ENCODE measurements at regions not wholly inside any gene's neighbourhood (a gene's known extent, or its start where the extent isn't known, plus 50 kb on each side); places are given as distances from the start of the nearest gene placed in this dataset.

DNA sequence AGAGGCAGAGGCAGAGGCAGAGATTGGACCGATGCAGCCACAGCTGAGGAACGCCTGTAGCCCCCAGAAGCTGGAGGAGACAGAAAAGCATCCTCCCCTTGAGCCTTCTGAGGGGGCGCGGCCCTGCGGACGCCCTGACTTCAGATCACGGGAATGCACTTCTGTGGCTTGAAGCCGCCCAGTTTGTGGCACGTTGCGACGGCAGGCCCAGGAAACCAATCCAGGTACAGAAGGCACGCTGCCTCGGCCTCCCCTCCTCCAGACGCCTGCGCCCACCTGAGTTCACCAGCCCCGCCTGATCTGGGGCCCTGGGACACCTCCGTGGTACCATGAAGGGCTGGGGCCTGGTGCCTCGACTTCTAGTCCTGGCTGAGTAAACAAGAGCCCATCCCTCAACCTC lies 82.0 kb downstream of the NCOR2 start:
- no peaks in the 10 kb centered on the region for H3K9me2 ChIP-seq (replicated peaks; ENCODE audit: control insufficient read depth, low read length)
- peaks cover 18% of the 10 kb centered on the region; the same call in 1 of the 2 replicates for H3K36me3 ChIP-seq (ENCODE audit: control insufficient read depth, low read length)
- TF ChIP-seq, protein P1, sequence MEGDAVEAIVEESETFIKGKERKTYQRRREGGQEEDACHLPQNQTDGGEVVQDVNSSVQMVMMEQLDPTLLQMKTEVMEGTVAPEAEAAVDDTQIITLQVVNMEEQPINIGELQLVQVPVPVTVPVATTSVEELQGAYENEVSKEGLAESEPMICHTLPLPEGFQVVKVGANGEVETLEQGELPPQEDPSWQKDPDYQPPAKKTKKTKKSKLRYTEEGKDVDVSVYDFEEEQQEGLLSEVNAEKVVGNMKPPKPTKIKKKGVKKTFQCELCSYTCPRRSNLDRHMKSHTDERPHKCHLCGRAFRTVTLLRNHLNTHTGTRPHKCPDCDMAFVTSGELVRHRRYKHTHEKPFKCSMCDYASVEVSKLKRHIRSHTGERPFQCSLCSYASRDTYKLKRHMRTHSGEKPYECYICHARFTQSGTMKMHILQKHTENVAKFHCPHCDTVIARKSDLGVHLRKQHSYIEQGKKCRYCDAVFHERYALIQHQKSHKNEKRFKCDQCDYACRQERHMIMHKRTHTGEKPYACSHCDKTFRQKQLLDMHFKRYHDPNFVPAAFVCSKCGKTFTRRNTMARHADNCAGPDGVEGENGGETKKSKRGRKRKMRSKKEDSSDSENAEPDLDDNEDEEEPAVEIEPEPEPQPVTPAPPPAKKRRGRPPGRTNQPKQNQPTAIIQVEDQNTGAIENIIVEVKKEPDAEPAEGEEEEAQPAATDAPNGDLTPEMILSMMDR (IDR thresholded peaks at IDR 0.05; ENCODE audit: low read depth, low read length, poor library complexity, severe bottlenecking): no peak
- no peak for TF ChIP-seq EZH2phosphoT487 (IDR thresholded peaks at IDR 0.05; ENCODE audit: borderline replicate concordance, low read length)
- no peak overlapping the region for H3K4me2 ChIP-seq (ENCODE audit: low read length)
- H3K9me3 ChIP-seq (ENCODE audit: control insufficient read depth, insufficient read depth, low read length): no peaks in the 10 kb centered on the region
- peaks cover 15% of the 10 kb centered on the region for H3K4me1 ChIP-seq (ENCODE audit: control insufficient read depth, low read length)
- H3K27ac ChIP-seq (ENCODE audit: low read depth, low read length): no peak overlapping the region
- H4K20me1 ChIP-seq (ENCODE audit: control insufficient read depth, insufficient read depth, low read depth, low read length): no peaks in the 10 kb centered on the region
- H3K4me3 ChIP-seq (ENCODE audit: low read length): no peak overlapping the region
- no peaks in the 10 kb centered on the region for H3K79me2 ChIP-seq (ENCODE audit: control insufficient read depth, low read length)
- H3F3A ChIP-seq (ENCODE audit: control insufficient read depth, insufficient read depth): no peaks in the 10 kb centered on the region
- no peaks in the 10 kb centered on the region for H3K27me3 ChIP-seq (ENCODE audit: control insufficient read depth, low read length)

DNA sequence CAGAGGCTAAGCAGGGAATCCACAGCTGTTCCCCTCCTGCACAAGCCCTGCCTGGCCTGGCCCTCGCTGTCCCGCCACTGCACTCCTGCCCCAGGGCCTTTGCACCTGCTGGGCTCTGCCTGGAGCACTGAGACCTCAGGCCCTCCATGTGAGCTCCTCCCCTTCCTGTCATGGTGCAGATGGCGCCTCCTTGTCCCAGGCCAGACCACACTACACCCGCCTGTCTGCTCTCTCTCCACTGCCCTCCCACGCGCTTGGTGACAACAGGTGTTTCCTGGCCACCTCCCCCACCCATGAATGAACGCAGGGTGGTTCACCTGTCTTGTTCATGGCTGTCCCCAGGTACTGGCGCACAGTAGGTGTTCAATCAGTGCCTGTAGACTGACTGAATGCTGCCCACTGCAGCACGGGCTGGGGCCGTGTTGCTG lies 82.9 kb downstream of the NCOR2 start:
- Histone ChIP-seq H3K4me3 (ENCODE audit: low read length) (no peak overlapping the region), H4K20me1 (ENCODE audit: control insufficient read depth, insufficient read depth, low read depth, low read length) (no peaks in the 10 kb centered on the region), H3K36me3 (ENCODE audit: control insufficient read depth, low read length) (peaks cover 18% of the 10 kb centered on the region; the same call in 1 of the 2 replicates), H3F3A (ENCODE audit: control insufficient read depth, insufficient read depth) (no peaks in the 10 kb centered on the region), H3K9me2 (replicated peaks; ENCODE audit: control insufficient read depth, low read length) (no peaks in the 10 kb centered on the region), H3K9me3 (ENCODE audit: control insufficient read depth, insufficient read depth, low read length) (no peaks in the 10 kb centered on the region), H3K27me3 (ENCODE audit: control insufficient read depth, low read length) (no peaks in the 10 kb centered on the region), H3K79me2 (ENCODE audit: control insufficient read depth, low read length) (no peaks in the 10 kb centered on the region), H3K4me1 (ENCODE audit: control insufficient read depth, low read length) (peaks cover 16% of the 10 kb centered on the region), H3K27ac (ENCODE audit: low read depth, low read length) (no peak overlapping the region), H3K4me2 (ENCODE audit: low read length) (no peak overlapping the region)
- TF ChIP-seq, protein P1 (IDR thresholded peaks at IDR 0.05; ENCODE audit: low read depth, low read length, poor library complexity, severe bottlenecking): no peak
- no peak for TF ChIP-seq EZH2phosphoT487 (IDR thresholded peaks at IDR 0.05; ENCODE audit: borderline replicate concordance, low read length)

DNA sequence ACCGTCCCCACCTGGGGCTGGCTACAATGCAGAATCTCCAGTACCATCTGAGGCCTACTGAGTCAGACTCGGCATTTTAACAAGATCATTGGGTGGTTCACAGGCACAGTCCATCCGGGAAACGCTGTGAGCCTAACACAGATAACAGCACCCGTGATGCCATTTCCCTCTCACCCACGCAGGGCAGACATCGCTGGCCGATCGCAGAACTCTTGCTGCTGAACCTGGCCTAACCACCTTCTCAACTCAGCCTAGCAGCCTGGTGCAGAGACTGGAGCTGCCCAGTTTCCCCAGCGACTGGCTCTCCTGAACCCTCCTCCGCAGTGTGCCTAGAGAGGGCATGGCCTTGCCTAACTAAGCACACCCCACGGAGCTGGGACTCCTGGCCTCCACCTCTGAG lies 83.3 kb downstream of the NCOR2 start:
- Histone ChIP-seq H3K36me3 (ENCODE audit: control insufficient read depth, low read length) (peaks cover 18% of the 10 kb centered on the region; the same call in 1 of the 2 replicates), H3K4me2 (ENCODE audit: low read length) (no peak overlapping the region), H3K4me1 (ENCODE audit: control insufficient read depth, low read length) (peaks cover 16% of the 10 kb centered on the region), H3K9me3 (ENCODE audit: control insufficient read depth, insufficient read depth, low read length) (no peaks in the 10 kb centered on the region), H4K20me1 (ENCODE audit: control insufficient read depth, insufficient read depth, low read depth, low read length) (no peaks in the 10 kb centered on the region), H3K27me3 (ENCODE audit: control insufficient read depth, low read length) (no peaks in the 10 kb centered on the region), H3K4me3 (ENCODE audit: low read length) (no peak overlapping the region), H3K27ac (ENCODE audit: low read depth, low read length) (no peak overlapping the region), H3F3A (ENCODE audit: control insufficient read depth, insufficient read depth) (no peaks in the 10 kb centered on the region), H3K9me2 (replicated peaks; ENCODE audit: control insufficient read depth, low read length) (no peaks in the 10 kb centered on the region), H3K79me2 (ENCODE audit: control insufficient read depth, low read length) (no peaks in the 10 kb centered on the region)
- TF ChIP-seq, protein P1 (IDR thresholded peaks at IDR 0.05; ENCODE audit: low read depth, low read length, poor library complexity, severe bottlenecking): no peak
- TF ChIP-seq EZH2phosphoT487 (IDR thresholded peaks at IDR 0.05; ENCODE audit: borderline replicate concordance, low read length): no peak
